GM23248 (cell line): ENCODE measurements at regions not wholly inside any gene's neighbourhood (a gene's known extent, or its start where the extent isn't known, plus 50 kb on each side); places are given as distances from the start of the nearest gene placed in this dataset.

ENCODE experiments used
- EZH2 ChIP-seq: fragments of 200-600 bp; sonication (generic); IDR thresholded peaks from 2 replicates; pipeline ENCODE4 v1.6.1; 2018; ENCODE audit warnings: antibody characterized with exemption, mild to moderate bottlenecking; ENCODE audit not compliant: insufficient read depth, poor library complexity, severe bottlenecking
- EZH2phosphoT487 ChIP-seq: fragments of 200-600 bp; sonication (generic); IDR thresholded peaks from 2 replicates; pipeline ENCODE4 v1.6.1; 2018; ENCODE audit warnings: antibody characterized with exemption, moderate library complexity, mild to moderate bottlenecking, low read depth; ENCODE audit not compliant: insufficient read depth

DNA sequence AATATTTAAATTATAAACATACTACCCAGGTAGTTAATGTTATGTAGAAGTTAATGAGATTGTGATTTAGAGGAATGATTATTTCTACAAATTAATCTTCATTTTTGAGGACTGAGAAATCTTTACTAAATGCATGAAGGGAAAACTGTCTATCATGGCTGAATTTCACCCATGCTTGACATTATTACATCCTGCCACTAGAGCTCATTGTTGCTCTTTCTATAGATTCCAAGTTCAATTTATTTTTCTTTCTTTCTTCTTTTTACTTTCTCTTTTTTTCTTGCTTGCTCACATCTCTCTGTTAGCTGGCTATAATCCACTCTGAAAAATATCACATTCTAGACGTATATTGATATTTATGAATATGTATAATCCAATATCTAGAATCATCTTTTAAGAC, 505.0 kb upstream of the KLHL1 start:
- no peak for TF ChIP-seq EZH2
- no peak for TF ChIP-seq EZH2phosphoT487
